ENCODE measurements at regions not wholly inside any gene's neighbourhood (a gene's known extent, or its start where the extent isn't known, plus 50 kb on each side); places are given as distances from the start of the nearest gene placed in this dataset.

DNA sequence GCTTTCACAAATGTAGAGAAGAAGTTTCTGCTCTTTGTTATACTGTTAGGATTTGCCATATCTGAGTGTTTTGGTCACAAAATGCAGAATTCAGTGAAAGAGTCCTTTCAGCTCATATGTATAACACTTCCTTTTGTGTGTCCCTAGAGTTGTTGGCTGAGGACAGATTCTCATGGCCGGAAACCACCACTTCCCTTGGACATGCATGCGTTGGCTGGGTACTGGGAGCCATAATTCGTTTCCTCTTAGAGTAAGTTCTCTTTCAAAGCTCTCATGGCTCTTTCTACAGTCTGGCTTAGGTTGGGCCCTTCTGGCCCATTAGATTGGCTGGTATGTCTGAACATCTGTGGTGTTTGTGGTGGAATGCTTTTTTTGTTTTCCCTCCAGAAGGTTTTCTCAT, 298.5 kb downstream of the DIPK2A start:
- Histone ChIP-seq H3K4me2 (ENCODE audit: extremely low read depth, insufficient read depth, low read length) (no peak overlapping the region), H4K20me1 (ENCODE audit: control insufficient read depth, extremely low read depth, insufficient read depth, low read length) (no peaks in the 10 kb centered on the region), H3K79me2 (ENCODE audit: control insufficient read depth, insufficient read depth, low read length) (no peaks in the 10 kb centered on the region), H3K27me3 (ENCODE audit: control insufficient read depth, insufficient read depth, low read length) (no peaks in the 10 kb centered on the region), H3K4me1 (ENCODE audit: control insufficient read depth, extremely low read depth, insufficient read depth, low read length) (no peaks in the 10 kb centered on the region), H3K9ac (ENCODE audit: insufficient read depth, low read length) (no peak overlapping the region), H3K4me3 (replicated peaks in 1 of 4; ENCODE audit: control extremely low read depth in 1 of 4, insufficient read depth in 1 of 4, low read depth in 3 of 4, low read length in 4 of 4) (no peak overlapping the region), H3K9me3 (ENCODE audit: control insufficient read depth, insufficient read depth, low read depth, low read length) (no peaks in the 10 kb centered on the region), H3K36me3 (ENCODE audit: control insufficient read depth, insufficient read depth, low read length) (no peaks in the 10 kb centered on the region), H2AFZ (ENCODE audit: low read length) (no peak overlapping the region), H3K27ac (ENCODE audit: insufficient read depth, low read length) (no peak overlapping the region)
- TF ChIP-seq, protein P1, sequence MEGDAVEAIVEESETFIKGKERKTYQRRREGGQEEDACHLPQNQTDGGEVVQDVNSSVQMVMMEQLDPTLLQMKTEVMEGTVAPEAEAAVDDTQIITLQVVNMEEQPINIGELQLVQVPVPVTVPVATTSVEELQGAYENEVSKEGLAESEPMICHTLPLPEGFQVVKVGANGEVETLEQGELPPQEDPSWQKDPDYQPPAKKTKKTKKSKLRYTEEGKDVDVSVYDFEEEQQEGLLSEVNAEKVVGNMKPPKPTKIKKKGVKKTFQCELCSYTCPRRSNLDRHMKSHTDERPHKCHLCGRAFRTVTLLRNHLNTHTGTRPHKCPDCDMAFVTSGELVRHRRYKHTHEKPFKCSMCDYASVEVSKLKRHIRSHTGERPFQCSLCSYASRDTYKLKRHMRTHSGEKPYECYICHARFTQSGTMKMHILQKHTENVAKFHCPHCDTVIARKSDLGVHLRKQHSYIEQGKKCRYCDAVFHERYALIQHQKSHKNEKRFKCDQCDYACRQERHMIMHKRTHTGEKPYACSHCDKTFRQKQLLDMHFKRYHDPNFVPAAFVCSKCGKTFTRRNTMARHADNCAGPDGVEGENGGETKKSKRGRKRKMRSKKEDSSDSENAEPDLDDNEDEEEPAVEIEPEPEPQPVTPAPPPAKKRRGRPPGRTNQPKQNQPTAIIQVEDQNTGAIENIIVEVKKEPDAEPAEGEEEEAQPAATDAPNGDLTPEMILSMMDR (conservative IDR thresholded peaks at IDR 0.05 in 1 of 2, IDR thresholded peaks at IDR 0.05 in 1 of 2; ENCODE audit: low read depth in 1 of 2, low read length in 2 of 2): no peak
- no peak for TF ChIP-seq EZH2 (IDR thresholded peaks at IDR 0.05; ENCODE audit: low read length, missing control alignments)
- no peak for DNase-seq (ENCODE audit: low read depth in 2 of 2)

DNA sequence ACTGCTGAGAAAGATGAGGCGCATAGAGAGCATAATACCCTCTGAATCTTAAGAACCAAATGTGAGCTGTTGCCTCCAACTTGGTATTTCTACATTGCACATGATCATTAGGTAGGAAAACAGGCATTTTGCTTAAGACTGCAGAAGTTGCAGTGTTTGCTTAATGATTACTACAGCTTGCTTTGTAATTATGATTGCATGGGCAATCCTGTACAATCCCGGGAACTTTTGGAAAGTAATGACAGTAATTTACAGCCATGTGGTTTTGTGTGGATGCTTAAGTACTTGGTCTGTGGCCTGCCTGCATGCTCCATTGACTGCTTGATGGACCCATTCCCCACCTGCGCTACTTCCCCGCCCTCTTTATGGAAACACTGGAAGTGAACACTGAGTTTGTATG, 301.1 kb downstream of the DIPK2A start:
- Histone ChIP-seq H4K20me1 (ENCODE audit: control insufficient read depth, extremely low read depth, insufficient read depth, low read length) (no peaks in the 10 kb centered on the region), H3K27ac (ENCODE audit: insufficient read depth, low read length) (no peak overlapping the region), H3K79me2 (ENCODE audit: control insufficient read depth, insufficient read depth, low read length) (no peaks in the 10 kb centered on the region), H3K27me3 (ENCODE audit: control insufficient read depth, insufficient read depth, low read length) (no peaks in the 10 kb centered on the region), H3K4me1 (ENCODE audit: control insufficient read depth, extremely low read depth, insufficient read depth, low read length) (no peaks in the 10 kb centered on the region), H3K9me3 (ENCODE audit: control insufficient read depth, insufficient read depth, low read depth, low read length) (no peaks in the 10 kb centered on the region), H2AFZ (ENCODE audit: low read length) (no peak overlapping the region), H3K4me3 (replicated peaks in 1 of 4; ENCODE audit: control extremely low read depth in 1 of 4, insufficient read depth in 1 of 4, low read depth in 3 of 4, low read length in 4 of 4) (no peak overlapping the region), H3K9ac (ENCODE audit: insufficient read depth, low read length) (no peak overlapping the region), H3K4me2 (ENCODE audit: extremely low read depth, insufficient read depth, low read length) (no peak overlapping the region), H3K36me3 (ENCODE audit: control insufficient read depth, insufficient read depth, low read length) (no peaks in the 10 kb centered on the region)
- TF ChIP-seq EZH2 (IDR thresholded peaks at IDR 0.05; ENCODE audit: low read length, missing control alignments): no peak
- TF ChIP-seq, protein P1 (conservative IDR thresholded peaks at IDR 0.05 in 1 of 2, IDR thresholded peaks at IDR 0.05 in 1 of 2; ENCODE audit: low read depth in 1 of 2, low read length in 2 of 2): no peak
- DNase-seq (ENCODE audit: low read depth in 2 of 2): peak in 1 of 2 donors; percentile 13

DNA sequence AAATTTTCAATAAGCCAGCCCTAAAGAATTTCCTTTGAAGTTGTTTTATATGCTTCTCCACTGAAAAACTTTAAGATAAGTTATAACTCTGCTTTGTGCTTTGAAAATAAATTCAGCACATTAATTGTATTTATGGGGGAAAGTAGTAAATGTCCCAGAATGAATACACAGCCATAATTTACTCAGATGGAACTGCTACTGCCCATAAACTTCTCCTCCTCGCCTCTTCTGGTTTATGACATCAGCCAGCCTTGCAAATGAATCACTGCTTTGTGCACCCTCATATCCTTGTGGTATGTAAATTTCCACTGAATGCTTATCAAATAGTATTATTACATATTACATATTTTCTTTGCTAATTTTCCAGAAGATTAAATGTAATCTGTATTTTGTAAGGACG, 302.0 kb downstream of the DIPK2A start:
- Histone ChIP-seq H3K79me2 (ENCODE audit: control insufficient read depth, insufficient read depth, low read length) (no peaks in the 10 kb centered on the region), H3K4me2 (ENCODE audit: extremely low read depth, insufficient read depth, low read length) (no peak overlapping the region), H3K4me3 (replicated peaks in 1 of 4; ENCODE audit: control extremely low read depth in 1 of 4, insufficient read depth in 1 of 4, low read depth in 3 of 4, low read length in 4 of 4) (no peak overlapping the region), H3K27me3 (ENCODE audit: control insufficient read depth, insufficient read depth, low read length) (no peaks in the 10 kb centered on the region), H3K9me3 (ENCODE audit: control insufficient read depth, insufficient read depth, low read depth, low read length) (no peaks in the 10 kb centered on the region), H3K9ac (ENCODE audit: insufficient read depth, low read length) (no peak overlapping the region), H4K20me1 (ENCODE audit: control insufficient read depth, extremely low read depth, insufficient read depth, low read length) (no peaks in the 10 kb centered on the region), H3K27ac (ENCODE audit: insufficient read depth, low read length) (no peak overlapping the region), H3K36me3 (ENCODE audit: control insufficient read depth, insufficient read depth, low read length) (no peaks in the 10 kb centered on the region), H3K4me1 (ENCODE audit: control insufficient read depth, extremely low read depth, insufficient read depth, low read length) (no peaks in the 10 kb centered on the region), H2AFZ (ENCODE audit: low read length) (no peak overlapping the region)
- TF ChIP-seq EZH2 (IDR thresholded peaks at IDR 0.05; ENCODE audit: low read length, missing control alignments): no peak
- TF ChIP-seq, protein P1 (conservative IDR thresholded peaks at IDR 0.05 in 1 of 2, IDR thresholded peaks at IDR 0.05 in 1 of 2; ENCODE audit: low read depth in 1 of 2, low read length in 2 of 2): no peak
- peak; percentile 28 to 49 for DNase-seq (ENCODE audit: low read depth in 2 of 2)
